K562 (cell line): ENCODE measurements at regions not wholly inside any gene's neighbourhood (a gene's known extent, or its start where the extent isn't known, plus 50 kb on each side); places are given as distances from the start of the nearest gene placed in this dataset.

Experiments used
- ATAC-seq: fragments of 200-7000 bp; cut with Tn5 transposase; 3 replicates; pipeline ENCODE4 v1.9.1; 2020; ENCODE audit warnings: moderate library complexity
- BruUV-seq: library from RNA; stranded (reverse); fragments of 400-500 nt; replicated peaks from 2 replicates; lab custom pipeline; 2021; lab: Mats Ljungman, UMichigan
- CTCF ChIA-PET: fragments of 300-600 bp; formaldehyde crosslinking; extraction: SDS; loops from one replicate; lab custom pipeline; 2021; ENCODE audit warnings: low intra/inter-chr PET ratio; lab: Yijun Ruan, JAX
- POLR2A ChIA-PET: fragments of 300-600, 350-650 bp; sonication (Branson Sonifier 250); formaldehyde crosslinking; extraction: SDS; loops from one replicate; lab custom pipeline; 2021; ENCODE audit warnings: antibody characterized with exemption, inconsistent platforms; lab: Yijun Ruan, JAX
- DNase-seq, 4 experiments: peaks; one replicate each; pipeline versions ENCODE4 v3.0.0 to v3.0.0-alpha.2; 2011 to 2018; ENCODE audit warnings: low spot score in 3 of 4, mixed read lengths in 3 of 4; ENCODE audit errors: extremely low read depth in 1 of 4
- FAIRE-seq: peaks from 2 replicates; lab custom pipeline; 2011; peaks lifted over from hg19 to GRCh38; lab: Jason Lieb, UNC
- H2AFZ ChIP-seq: 2 replicates; pipeline ENCODE4 v1.6.0; 2011; ENCODE audit warnings: low read depth, low read length, control low read depth, inconsistent platforms
- H3K27ac ChIP-seq: fragments of 200-600 bp; 3 replicates; pipeline ENCODE4 v1.8.0; 2011; ENCODE audit warnings: low read depth, mild to moderate bottlenecking, control low read depth, inconsistent platforms, low read length, moderate library complexity, mixed read lengths; ENCODE audit errors: extremely low read depth
- H3K27me3 ChIP-seq, 2 experiments: fragments of 300-600 bp in 1 of 2; 2 replicates in 1 of 2; 3 replicates in 1 of 2; pipeline versions ENCODE4 v1.6.0 to v1.8.0; 2011; ENCODE audit warnings: inconsistent platforms in 2 of 2, low read length in 2 of 2, mild to moderate bottlenecking in 1 of 2, mixed read lengths in 1 of 2, moderate library complexity in 1 of 2; ENCODE audit not compliant: control insufficient read depth in 2 of 2, insufficient read depth in 2 of 2
- H3K36me3 ChIP-seq: fragments of 300-600 bp; 3 replicates; pipeline ENCODE4 v1.8.0; 2011; ENCODE audit warnings: mild to moderate bottlenecking, low read length, inconsistent platforms; ENCODE audit not compliant: control insufficient read depth, insufficient read depth
- H3K4me1 ChIP-seq, 2 experiments: fragments of 200-600 bp in 1 of 2; replicated peaks in 1 of 2; 2 replicates in 1 of 2; 3 replicates in 1 of 2; pipeline versions ENCODE4 v1.5.1 to v1.8.0; 2011; ENCODE audit warnings: inconsistent platforms in 2 of 2, low read length in 2 of 2, mild to moderate bottlenecking in 1 of 2, mixed read lengths in 1 of 2, moderate library complexity in 1 of 2; ENCODE audit not compliant: control insufficient read depth in 2 of 2, insufficient read depth in 2 of 2
- H3K4me2 ChIP-seq: 2 replicates; pipeline ENCODE4 v1.6.1; 2011; ENCODE audit warnings: low read length, control low read depth, inconsistent platforms, mixed read lengths; ENCODE audit not compliant: insufficient read depth
- H3K4me3 ChIP-seq: fragments of 200-600 bp; sonication (generic), shearing (Covaris generic); 2 replicates; pipeline ENCODE4 v1.5.1; 2016; ENCODE audit warnings: control low read depth, inconsistent platforms
- H3K79me2 ChIP-seq: fragments of 200-600 bp; 3 replicates; pipeline ENCODE4 v1.8.0; 2011; ENCODE audit warnings: low read length, inconsistent platforms; ENCODE audit not compliant: control insufficient read depth, insufficient read depth
- H3K9ac ChIP-seq, 2 experiments: 2 replicates each; pipeline versions ENCODE4 v1.6.0 to v1.6.1; 2011; ENCODE audit warnings: low read depth in 2 of 2, low read length in 2 of 2, control low read depth in 1 of 2, inconsistent platforms in 1 of 2, mild to moderate bottlenecking in 1 of 2, mixed read lengths in 1 of 2; ENCODE audit not compliant: insufficient read depth in 1 of 2
- H3K9me1 ChIP-seq: one replicate; pipeline ENCODE4 v1.6.0; 2011; ENCODE audit warnings: inconsistent platforms, mild to moderate bottlenecking, low read length, moderate library complexity; ENCODE audit not compliant: control insufficient read depth, insufficient read depth
- H3K9me3 ChIP-seq: replicated peaks from 2 replicates; pipeline ENCODE4 v1.5.1; 2011; ENCODE audit warnings: low read depth, low read length, inconsistent platforms; ENCODE audit not compliant: control insufficient read depth, insufficient read depth
- H4K20me1 ChIP-seq: replicated peaks from 2 replicates; pipeline ENCODE4 v1.6.1; 2011; ENCODE audit warnings: low read length, inconsistent platforms, mixed read lengths; ENCODE audit not compliant: control insufficient read depth, insufficient read depth
- DIDO1 ChIP-seq: fragments of 450-650 bp; IDR thresholded peaks from 2 replicates; pipeline ENCODE4 v1.6.1; 2016; ENCODE audit warnings: low read depth, missing biosample characterization, missing genetic modification characterization
- MTA2 ChIP-seq: fragments of 450-650 bp; IDR thresholded peaks from 2 replicates; pipeline ENCODE4 v1.6.1; 2016; ENCODE audit warnings: low read depth
- MYNN ChIP-seq, 2 experiments: sonication (generic); formaldehyde crosslinking in 1 of 2; IDR thresholded peaks; 2 replicates each; pipeline versions ENCODE4 v1.5.0 to v1.6.1; 2016 to 2020; ENCODE audit warnings: antibody characterized with exemption in 1 of 2, missing genetic modification reagents in 1 of 2
- POLR2B ChIP-seq: fragments of 450-650 bp; IDR thresholded peaks from 2 replicates; pipeline ENCODE4 v1.6.1; 2018; ENCODE audit warnings: low read depth; ENCODE audit not compliant: partially characterized antibody
- TCF7L2 ChIP-seq: fragments of 150-350 bp; IDR thresholded peaks from 2 replicates; pipeline ENCODE4 v1.6.1; 2016; ENCODE audit warnings: low read depth, mild to moderate bottlenecking, low read length, moderate library complexity
- ZNF354B ChIP-seq: fragments of 250-450 bp; sonication (Bioruptor Pico); IDR thresholded peaks from 2 replicates; pipeline ENCODE4 v1.4.0; 2020
- in situ Hi-C: fragments of 300-500 bp; cut with MboI; formaldehyde crosslinking; loops from 4 replicates; pipeline ENCODE4 v1.15.0; 2018; ENCODE audit warnings: inconsistent platforms, mixed read lengths
- intact Hi-C: fragments of 100-400 bp; cut with micrococcal nuclease; formaldehyde crosslinking; loops from 2 replicates; pipeline ENCODE4 v1.14.2; 2022
- TF ChIP-seq, protein P1 (sequence below): IDR thresholded peaks from 2 replicates; pipeline ENCODE4 v1.6.1; 2016; ENCODE audit warnings: missing genetic modification characterization, missing compliant biosample characterization
- TF ChIP-seq, protein P2 (sequence below): fragments of 450-650 bp; IDR thresholded peaks from 2 replicates; pipeline ENCODE4 v1.6.1; 2016; ENCODE audit warnings: mild to moderate bottlenecking, moderate library complexity

DNA sequence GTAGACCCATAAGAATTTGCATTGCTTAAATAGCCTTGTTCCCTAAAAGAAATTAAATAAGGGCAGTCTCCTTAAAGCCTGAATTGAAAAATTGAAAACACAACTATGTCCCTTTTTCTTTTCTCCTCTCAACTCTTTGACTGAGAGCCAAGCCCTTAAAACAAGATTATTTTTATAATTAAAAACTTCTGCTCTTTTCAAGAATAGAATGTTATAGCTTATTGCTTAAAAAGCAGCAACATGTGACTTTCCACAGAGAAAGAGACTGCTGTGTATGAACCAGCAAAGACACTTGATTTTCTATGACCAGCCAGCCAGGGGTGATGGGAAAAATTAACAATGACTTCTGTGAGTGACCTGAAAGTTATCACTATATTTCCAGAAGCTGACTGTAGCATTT lies 295.2 kb upstream of the CELF2 start:
- H3K4me1 ChIP-seq: no peaks in the 10 kb centered on the region
- H3K79me2 ChIP-seq: no peaks in the 10 kb centered on the region
- H3K27ac ChIP-seq: no peak overlapping the region
- H3K4me2 ChIP-seq: no peak overlapping the region
- H3K9ac ChIP-seq: no peak overlapping the region
- no peak overlapping the region for H3K4me3 ChIP-seq
- no peaks in the 10 kb centered on the region for H4K20me1 ChIP-seq
- H2AFZ ChIP-seq: no peak overlapping the region
- no TSS peak for BruUV-seq
- ChIA-PET CTCF (no interaction called here), POLR2A (no interaction called here)
- DNase-seq (no peak), FAIRE-seq (no peak), ATAC-seq (no peak)
- no peaks in the 10 kb centered on the region for H3K36me3 ChIP-seq
- no peaks in the 10 kb centered on the region for H3K9me1 ChIP-seq
- in situ Hi-C loops (no loop called here), intact Hi-C loops (no loop called here)
- no peaks in the 10 kb centered on the region for H3K27me3 ChIP-seq
- H3K9me3 ChIP-seq: no peaks in the 10 kb centered on the region
- no peak for TF ChIP-seq ZNF354B (CRISPR knock-in tag)
- TF ChIP-seq MTA2: no peak
- TF ChIP-seq TCF7L2: no peak
- TF ChIP-seq MYNN (IDR thresholded peaks at IDR 0.05): no peak
- no peak for TF ChIP-seq MYNN (CRISPR knock-in tag; IDR thresholded peaks at IDR 0.05)
- TF ChIP-seq, protein P1, sequence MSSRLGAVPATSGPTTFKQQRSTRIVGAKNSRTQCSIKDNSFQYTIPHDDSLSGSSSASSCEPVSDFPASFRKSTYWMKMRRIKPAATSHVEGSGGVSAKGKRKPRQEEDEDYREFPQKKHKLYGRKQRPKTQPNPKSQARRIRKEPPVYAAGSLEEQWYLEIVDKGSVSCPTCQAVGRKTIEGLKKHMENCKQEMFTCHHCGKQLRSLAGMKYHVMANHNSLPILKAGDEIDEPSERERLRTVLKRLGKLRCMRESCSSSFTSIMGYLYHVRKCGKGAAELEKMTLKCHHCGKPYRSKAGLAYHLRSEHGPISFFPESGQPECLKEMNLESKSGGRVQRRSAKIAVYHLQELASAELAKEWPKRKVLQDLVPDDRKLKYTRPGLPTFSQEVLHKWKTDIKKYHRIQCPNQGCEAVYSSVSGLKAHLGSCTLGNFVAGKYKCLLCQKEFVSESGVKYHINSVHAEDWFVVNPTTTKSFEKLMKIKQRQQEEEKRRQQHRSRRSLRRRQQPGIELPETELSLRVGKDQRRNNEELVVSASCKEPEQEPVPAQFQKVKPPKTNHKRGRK: no peak
- no peak for TF ChIP-seq POLR2B
- TF ChIP-seq, protein P2, sequence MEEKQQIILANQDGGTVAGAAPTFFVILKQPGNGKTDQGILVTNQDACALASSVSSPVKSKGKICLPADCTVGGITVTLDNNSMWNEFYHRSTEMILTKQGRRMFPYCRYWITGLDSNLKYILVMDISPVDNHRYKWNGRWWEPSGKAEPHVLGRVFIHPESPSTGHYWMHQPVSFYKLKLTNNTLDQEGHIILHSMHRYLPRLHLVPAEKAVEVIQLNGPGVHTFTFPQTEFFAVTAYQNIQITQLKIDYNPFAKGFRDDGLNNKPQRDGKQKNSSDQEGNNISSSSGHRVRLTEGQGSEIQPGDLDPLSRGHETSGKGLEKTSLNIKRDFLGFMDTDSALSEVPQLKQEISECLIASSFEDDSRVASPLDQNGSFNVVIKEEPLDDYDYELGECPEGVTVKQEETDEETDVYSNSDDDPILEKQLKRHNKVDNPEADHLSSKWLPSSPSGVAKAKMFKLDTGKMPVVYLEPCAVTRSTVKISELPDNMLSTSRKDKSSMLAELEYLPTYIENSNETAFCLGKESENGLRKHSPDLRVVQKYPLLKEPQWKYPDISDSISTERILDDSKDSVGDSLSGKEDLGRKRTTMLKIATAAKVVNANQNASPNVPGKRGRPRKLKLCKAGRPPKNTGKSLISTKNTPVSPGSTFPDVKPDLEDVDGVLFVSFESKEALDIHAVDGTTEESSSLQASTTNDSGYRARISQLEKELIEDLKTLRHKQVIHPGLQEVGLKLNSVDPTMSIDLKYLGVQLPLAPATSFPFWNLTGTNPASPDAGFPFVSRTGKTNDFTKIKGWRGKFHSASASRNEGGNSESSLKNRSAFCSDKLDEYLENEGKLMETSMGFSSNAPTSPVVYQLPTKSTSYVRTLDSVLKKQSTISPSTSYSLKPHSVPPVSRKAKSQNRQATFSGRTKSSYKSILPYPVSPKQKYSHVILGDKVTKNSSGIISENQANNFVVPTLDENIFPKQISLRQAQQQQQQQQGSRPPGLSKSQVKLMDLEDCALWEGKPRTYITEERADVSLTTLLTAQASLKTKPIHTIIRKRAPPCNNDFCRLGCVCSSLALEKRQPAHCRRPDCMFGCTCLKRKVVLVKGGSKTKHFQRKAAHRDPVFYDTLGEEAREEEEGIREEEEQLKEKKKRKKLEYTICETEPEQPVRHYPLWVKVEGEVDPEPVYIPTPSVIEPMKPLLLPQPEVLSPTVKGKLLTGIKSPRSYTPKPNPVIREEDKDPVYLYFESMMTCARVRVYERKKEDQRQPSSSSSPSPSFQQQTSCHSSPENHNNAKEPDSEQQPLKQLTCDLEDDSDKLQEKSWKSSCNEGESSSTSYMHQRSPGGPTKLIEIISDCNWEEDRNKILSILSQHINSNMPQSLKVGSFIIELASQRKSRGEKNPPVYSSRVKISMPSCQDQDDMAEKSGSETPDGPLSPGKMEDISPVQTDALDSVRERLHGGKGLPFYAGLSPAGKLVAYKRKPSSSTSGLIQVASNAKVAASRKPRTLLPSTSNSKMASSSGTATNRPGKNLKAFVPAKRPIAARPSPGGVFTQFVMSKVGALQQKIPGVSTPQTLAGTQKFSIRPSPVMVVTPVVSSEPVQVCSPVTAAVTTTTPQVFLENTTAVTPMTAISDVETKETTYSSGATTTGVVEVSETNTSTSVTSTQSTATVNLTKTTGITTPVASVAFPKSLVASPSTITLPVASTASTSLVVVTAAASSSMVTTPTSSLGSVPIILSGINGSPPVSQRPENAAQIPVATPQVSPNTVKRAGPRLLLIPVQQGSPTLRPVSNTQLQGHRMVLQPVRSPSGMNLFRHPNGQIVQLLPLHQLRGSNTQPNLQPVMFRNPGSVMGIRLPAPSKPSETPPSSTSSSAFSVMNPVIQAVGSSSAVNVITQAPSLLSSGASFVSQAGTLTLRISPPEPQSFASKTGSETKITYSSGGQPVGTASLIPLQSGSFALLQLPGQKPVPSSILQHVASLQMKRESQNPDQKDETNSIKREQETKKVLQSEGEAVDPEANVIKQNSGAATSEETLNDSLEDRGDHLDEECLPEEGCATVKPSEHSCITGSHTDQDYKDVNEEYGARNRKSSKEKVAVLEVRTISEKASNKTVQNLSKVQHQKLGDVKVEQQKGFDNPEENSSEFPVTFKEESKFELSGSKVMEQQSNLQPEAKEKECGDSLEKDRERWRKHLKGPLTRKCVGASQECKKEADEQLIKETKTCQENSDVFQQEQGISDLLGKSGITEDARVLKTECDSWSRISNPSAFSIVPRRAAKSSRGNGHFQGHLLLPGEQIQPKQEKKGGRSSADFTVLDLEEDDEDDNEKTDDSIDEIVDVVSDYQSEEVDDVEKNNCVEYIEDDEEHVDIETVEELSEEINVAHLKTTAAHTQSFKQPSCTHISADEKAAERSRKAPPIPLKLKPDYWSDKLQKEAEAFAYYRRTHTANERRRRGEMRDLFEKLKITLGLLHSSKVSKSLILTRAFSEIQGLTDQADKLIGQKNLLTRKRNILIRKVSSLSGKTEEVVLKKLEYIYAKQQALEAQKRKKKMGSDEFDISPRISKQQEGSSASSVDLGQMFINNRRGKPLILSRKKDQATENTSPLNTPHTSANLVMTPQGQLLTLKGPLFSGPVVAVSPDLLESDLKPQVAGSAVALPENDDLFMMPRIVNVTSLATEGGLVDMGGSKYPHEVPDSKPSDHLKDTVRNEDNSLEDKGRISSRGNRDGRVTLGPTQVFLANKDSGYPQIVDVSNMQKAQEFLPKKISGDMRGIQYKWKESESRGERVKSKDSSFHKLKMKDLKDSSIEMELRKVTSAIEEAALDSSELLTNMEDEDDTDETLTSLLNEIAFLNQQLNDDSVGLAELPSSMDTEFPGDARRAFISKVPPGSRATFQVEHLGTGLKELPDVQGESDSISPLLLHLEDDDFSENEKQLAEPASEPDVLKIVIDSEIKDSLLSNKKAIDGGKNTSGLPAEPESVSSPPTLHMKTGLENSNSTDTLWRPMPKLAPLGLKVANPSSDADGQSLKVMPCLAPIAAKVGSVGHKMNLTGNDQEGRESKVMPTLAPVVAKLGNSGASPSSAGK: no peak
- TF ChIP-seq DIDO1 (tag): no peak
